ENCODE measurements at regions not wholly inside any gene's neighbourhood (a gene's known extent, or its start where the extent isn't known, plus 50 kb on each side); places are given as distances from the start of the nearest gene placed in this dataset.

- TF ChIP-seq CTCF (IDR thresholded peaks at IDR 0.05; ENCODE audit: borderline replicate concordance, extremely low read depth, low read length, poor library complexity, severe bottlenecking): no peak
- TF ChIP-seq EZH2 (IDR thresholded peaks at IDR 0.05; ENCODE audit: borderline replicate concordance, low read depth, low read length, severe bottlenecking): no peak
Observed at GRCh38 chr5:158267228-158267627, 408.3 kb upstream of the CLINT1 start.
